HG02588 (cell line): ENCODE measurements at regions not wholly inside any gene's neighbourhood (a gene's known extent, or its start where the extent isn't known, plus 50 kb on each side); places are given as distances from the start of the nearest gene placed in this dataset.
"Not testable (repeated sequence)": the region's sequence is repeated elsewhere in the genome, so short reads cannot be mapped to it uniquely, and the experiment has no call there.

ENCODE experiments used
- ATAC-seq: cut with Tn5 transposase; IDR thresholded peaks from one replicate; pipeline ENCODE4 v1.9.1; 2021; ENCODE audit warnings: mild to moderate bottlenecking, moderate library complexity; ENCODE audit not compliant: unreplicated experiment

GRCh38 chr17:71444078-71444477 lies 676.7 kb upstream of the SOX9 start:
- ATAC-seq: no peak

- no peak for ATAC-seq
Observed at GRCh38 chr17:71446645-71447437, 674.0 kb upstream of the SOX9 start.

GRCh38 chr17:71447644-71448043 lies 673.2 kb upstream of the SOX9 start:
- ATAC-seq: no peak

- ATAC-seq: not testable (repeated sequence)
Observed at GRCh38 chr17:71450657-71451056, 670.2 kb upstream of the SOX9 start.

- ATAC-seq: no peak
Observed at GRCh38 chr17:71453876-71454422, 666.9 kb upstream of the SOX9 start.

- ATAC-seq: no peak
Observed at GRCh38 chr17:71455219-71455618, 665.6 kb upstream of the SOX9 start.

GRCh38 chr17:71458322-71458721 lies 662.5 kb upstream of the SOX9 start:
- ATAC-seq: no peak

GRCh38 chr17:71460943-71461342 lies 659.9 kb upstream of the SOX9 start:
- no peak for ATAC-seq

GRCh38 chr17:71461498-71462169 lies 659.2 kb upstream of the SOX9 start:
- no peak for ATAC-seq

- no peak for ATAC-seq
Observed at GRCh38 chr17:71464241-71464640, 656.6 kb upstream of the SOX9 start.

GRCh38 chr17:71464751-71465150 lies 656.1 kb upstream of the SOX9 start:
- ATAC-seq: no peak

GRCh38 chr17:71467719-71468118 lies 653.1 kb upstream of the SOX9 start:
- ATAC-seq: no peak

GRCh38 chr17:71470062-71470461 lies 650.8 kb upstream of the SOX9 start:
- ATAC-seq: no peak

GRCh38 chr17:71472809-71473789 lies 647.7 kb upstream of the SOX9 start:
- ATAC-seq: no peak

GRCh38 chr17:71477356-71477755 lies 643.5 kb upstream of the SOX9 start:
- no peak for ATAC-seq

- no peak for ATAC-seq
Observed at GRCh38 chr17:71480099-71480498, 640.7 kb upstream of the SOX9 start.

- ATAC-seq: no peak
Observed at GRCh38 chr17:71482625-71483024, 638.2 kb upstream of the SOX9 start.

GRCh38 chr17:71484546-71484945 lies 636.3 kb upstream of the SOX9 start:
- no peak for ATAC-seq

- ATAC-seq: no peak
Observed at GRCh38 chr17:71485426-71485825, 635.4 kb upstream of the SOX9 start.

GRCh38 chr17:71486261-71486660 lies 634.6 kb upstream of the SOX9 start:
- no peak for ATAC-seq

GRCh38 chr17:71488851-71489250 lies 632.0 kb upstream of the SOX9 start:
- no peak for ATAC-seq
